ENCODE measurements at regions not wholly inside any gene's neighbourhood (a gene's known extent, or its start where the extent isn't known, plus 50 kb on each side); places are given as distances from the start of the nearest gene placed in this dataset.

DNA sequence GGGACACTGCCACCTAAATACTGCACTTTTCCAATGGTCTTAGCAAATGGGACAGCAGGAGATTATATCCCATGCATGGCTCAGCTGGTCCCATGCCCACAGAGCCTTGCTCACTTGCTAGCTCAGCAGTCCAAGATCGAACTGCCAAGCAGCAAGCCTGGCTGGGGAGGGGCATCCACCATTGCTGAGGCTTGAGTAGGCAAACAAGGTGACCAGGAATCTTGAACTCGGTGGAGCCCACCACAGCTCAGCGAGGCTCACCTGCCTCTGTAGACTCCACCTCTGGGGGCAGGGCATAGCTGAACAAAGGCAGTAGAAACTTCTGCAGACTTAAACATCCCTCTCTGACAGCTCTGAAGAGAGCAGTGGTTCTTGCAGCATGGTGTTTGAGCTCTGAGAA, 370.8 kb upstream of the MGAT4C start:
- Histone ChIP-seq H3K27ac (no peak overlapping the region), H3K4me1 (no peaks in the 10 kb centered on the region), H3K27me3 (ENCODE audit: low read depth) (no peaks in the 10 kb centered on the region), H3K4me3 (no peak overlapping the region), H3K36me3 (no peaks in the 10 kb centered on the region), H3K9me3 (peaks cover 12% of the 10 kb centered on the region)
- ATAC-seq = no peak
- no peak for DNase-seq
- intact Hi-C loops (cut with DNase I) = no loop called here
- TF ChIP-seq, protein P1, sequence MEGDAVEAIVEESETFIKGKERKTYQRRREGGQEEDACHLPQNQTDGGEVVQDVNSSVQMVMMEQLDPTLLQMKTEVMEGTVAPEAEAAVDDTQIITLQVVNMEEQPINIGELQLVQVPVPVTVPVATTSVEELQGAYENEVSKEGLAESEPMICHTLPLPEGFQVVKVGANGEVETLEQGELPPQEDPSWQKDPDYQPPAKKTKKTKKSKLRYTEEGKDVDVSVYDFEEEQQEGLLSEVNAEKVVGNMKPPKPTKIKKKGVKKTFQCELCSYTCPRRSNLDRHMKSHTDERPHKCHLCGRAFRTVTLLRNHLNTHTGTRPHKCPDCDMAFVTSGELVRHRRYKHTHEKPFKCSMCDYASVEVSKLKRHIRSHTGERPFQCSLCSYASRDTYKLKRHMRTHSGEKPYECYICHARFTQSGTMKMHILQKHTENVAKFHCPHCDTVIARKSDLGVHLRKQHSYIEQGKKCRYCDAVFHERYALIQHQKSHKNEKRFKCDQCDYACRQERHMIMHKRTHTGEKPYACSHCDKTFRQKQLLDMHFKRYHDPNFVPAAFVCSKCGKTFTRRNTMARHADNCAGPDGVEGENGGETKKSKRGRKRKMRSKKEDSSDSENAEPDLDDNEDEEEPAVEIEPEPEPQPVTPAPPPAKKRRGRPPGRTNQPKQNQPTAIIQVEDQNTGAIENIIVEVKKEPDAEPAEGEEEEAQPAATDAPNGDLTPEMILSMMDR (IDR thresholded peaks at IDR 0.05) = no peak

- no peaks in the 10 kb centered on the region for H3K36me3 ChIP-seq
- no peaks in the 10 kb centered on the region for H3K27me3 ChIP-seq (ENCODE audit: low read depth)
- no peaks in the 10 kb centered on the region for H3K4me1 ChIP-seq
- ATAC-seq (no peak), DNase-seq (no peak)
- intact Hi-C loops (cut with DNase I) = no loop called here
- peaks cover 12% of the 10 kb centered on the region for H3K9me3 ChIP-seq
- no peak overlapping the region for H3K27ac ChIP-seq
- TF ChIP-seq, protein P1 (IDR thresholded peaks at IDR 0.05) = no peak
- H3K4me3 ChIP-seq = no peak overlapping the region
Measured at GRCh38 chr12:86623267-86623666, 367.1 kb upstream of the MGAT4C start.

DNA sequence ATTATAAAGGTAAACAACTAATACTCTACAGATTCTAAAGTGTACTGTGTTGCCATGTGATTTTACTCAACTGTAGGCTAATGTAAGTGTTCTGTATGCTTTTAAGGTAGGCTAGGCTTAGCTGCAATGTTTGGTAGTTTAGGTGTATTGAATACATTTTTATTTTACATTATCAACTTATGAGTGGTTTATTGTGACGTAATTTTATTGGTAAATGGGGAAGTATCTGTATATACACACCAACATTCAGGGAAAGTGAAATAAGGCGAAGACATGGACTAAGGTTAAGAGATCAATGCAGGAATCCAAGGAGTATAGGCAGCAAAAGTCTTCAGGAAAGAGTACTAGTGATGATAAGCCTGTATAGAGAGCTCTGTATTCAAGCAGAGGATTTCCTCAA, 365.8 kb upstream of the MGAT4C start:
- Histone ChIP-seq H3K36me3 (no peaks in the 10 kb centered on the region), H3K4me3 (no peak overlapping the region), H3K27ac (no peak overlapping the region), H3K9me3 (peaks cover 12% of the 10 kb centered on the region), H3K4me1 (no peaks in the 10 kb centered on the region), H3K27me3 (ENCODE audit: low read depth) (no peaks in the 10 kb centered on the region)
- no peak for ATAC-seq
- intact Hi-C loops (cut with DNase I) = no loop called here
- TF ChIP-seq, protein P1 (IDR thresholded peaks at IDR 0.05) = no peak
- DNase-seq = no peak

GRCh38 chr12:86613311-86613710, 357.1 kb upstream of the MGAT4C start:
- Histone ChIP-seq H3K9me3 (no peaks in the 10 kb centered on the region), H3K27ac (no peak overlapping the region), H3K36me3 (no peaks in the 10 kb centered on the region), H3K27me3 (ENCODE audit: low read depth) (no peaks in the 10 kb centered on the region), H3K4me1 (no peaks in the 10 kb centered on the region), H3K4me3 (no peak overlapping the region)
- TF ChIP-seq, protein P1 (IDR thresholded peaks at IDR 0.05) = no peak
- ATAC-seq (no peak), DNase-seq (no peak)
- intact Hi-C loops (cut with DNase I) = no loop called here

- intact Hi-C loops (cut with DNase I) = no loop called here
- no peak for ATAC-seq
- H3K27me3 ChIP-seq (ENCODE audit: low read depth) = no peaks in the 10 kb centered on the region
Measured at GRCh38 chr12:86608638-86609037, 352.4 kb upstream of the MGAT4C start.

More at GRCh38 chr12:86608638-86609037, 352.4 kb upstream of the MGAT4C start:
- H3K36me3 ChIP-seq = no peaks in the 10 kb centered on the region
- no peaks in the 10 kb centered on the region for H3K9me3 ChIP-seq
- TF ChIP-seq, protein P1 (IDR thresholded peaks at IDR 0.05) = no peak
- DNase-seq = no peak
- H3K4me3 ChIP-seq = no peak overlapping the region
- H3K4me1 ChIP-seq = no peaks in the 10 kb centered on the region
- H3K27ac ChIP-seq = no peak overlapping the region
